Mesenchymal stem cell (in vitro differentiated cells and primary cell): ENCODE measurements at regions not wholly inside any gene's neighbourhood (a gene's known extent, or its start where the extent isn't known, plus 50 kb on each side); places are given as distances from the start of the nearest gene placed in this dataset.

Source experiments
- DNase-seq: peaks from one replicate; pipeline ENCODE4 v3.0.0-alpha.2; 2013
- H2AFZ ChIP-seq: one replicate; pipeline ENCODE4 v1.6.1; 2013; ENCODE audit warnings: low read depth, mild to moderate bottlenecking, control low read depth, inconsistent platforms, low read length, moderate library complexity
- H2AK5ac ChIP-seq: 2 replicates; pipeline ENCODE4 v1.6.1; 2013; ENCODE audit warnings: low read length, moderate library complexity, mild to moderate bottlenecking, inconsistent platforms; ENCODE audit not compliant: severe bottlenecking
- H2BK120ac ChIP-seq: one replicate; pipeline ENCODE4 v1.6.1; 2013; ENCODE audit warnings: low read depth, mild to moderate bottlenecking, inconsistent platforms, low read length, moderate library complexity
- H2BK12ac ChIP-seq, 2 experiments: one replicate each; pipeline ENCODE4 v1.6.1; 2013; ENCODE audit warnings: inconsistent platforms in 2 of 2, low read length in 2 of 2, mild to moderate bottlenecking in 2 of 2, moderate library complexity in 2 of 2, control low read depth in 1 of 2
- H2BK15ac ChIP-seq: one replicate; pipeline ENCODE4 v1.6.1; 2013; ENCODE audit warnings: mild to moderate bottlenecking, low read depth, inconsistent platforms; ENCODE audit not compliant: poor library complexity, severe bottlenecking
- H2BK5ac ChIP-seq: 2 replicates; pipeline ENCODE4 v1.6.1; 2013; ENCODE audit warnings: low read depth, mild to moderate bottlenecking, low read length, control low read depth, inconsistent platforms; ENCODE audit not compliant: poor library complexity, severe bottlenecking
- H3K14ac ChIP-seq, 2 experiments: one replicate each; pipeline ENCODE4 v1.6.1; 2013; ENCODE audit warnings: inconsistent platforms in 2 of 2, low read length in 2 of 2, control low read depth in 1 of 2, mild to moderate bottlenecking in 1 of 2, moderate library complexity in 1 of 2
- H3K18ac ChIP-seq, 2 experiments: one replicate each; pipeline ENCODE4 v1.6.1; 2013; ENCODE audit warnings: inconsistent platforms in 2 of 2, low read length in 2 of 2, control low read depth in 1 of 2, low read depth in 1 of 2, mild to moderate bottlenecking in 1 of 2
- H3K23ac ChIP-seq, 2 experiments: one replicate each; pipeline ENCODE4 v1.6.1; 2013; ENCODE audit warnings: inconsistent platforms in 2 of 2, low read length in 2 of 2, mild to moderate bottlenecking in 2 of 2, moderate library complexity in 2 of 2, control low read depth in 1 of 2
- H3K27ac ChIP-seq: 2 replicates; pipeline ENCODE4 v1.5.1; 2013; ENCODE audit warnings: mild to moderate bottlenecking, moderate library complexity, low read length, control low read depth, inconsistent platforms; ENCODE audit not compliant: poor library complexity, severe bottlenecking
- H3K27me3 ChIP-seq, 2 experiments: 2 replicates each; pipeline versions ENCODE4 v1.6.1 to v1.7.0; 2013; ENCODE audit warnings: low read length in 2 of 2, mild to moderate bottlenecking in 2 of 2, moderate library complexity in 2 of 2, control low read depth in 1 of 2, inconsistent platforms in 1 of 2; ENCODE audit not compliant: control insufficient read depth in 1 of 2, insufficient read depth in 1 of 2
- H3K36me3 ChIP-seq, 2 experiments: 2 replicates each; pipeline versions ENCODE4 v1.6.1 to v1.7.0; 2013; ENCODE audit warnings: low read length in 2 of 2, control low read depth in 1 of 2, inconsistent platforms in 1 of 2, low read depth in 1 of 2, mild to moderate bottlenecking in 1 of 2; ENCODE audit not compliant: insufficient read depth in 2 of 2, control insufficient read depth in 1 of 2
- H3K4ac ChIP-seq, 2 experiments: one replicate each; pipeline ENCODE4 v1.6.1; 2013; ENCODE audit warnings: inconsistent platforms in 2 of 2, low read length in 2 of 2, mild to moderate bottlenecking in 2 of 2, moderate library complexity in 2 of 2, control low read depth in 1 of 2, low read depth in 1 of 2
- H3K4me1 ChIP-seq: 2 replicates; pipeline ENCODE4 v1.6.1; 2013; ENCODE audit warnings: low read depth, low read length, control low read depth; ENCODE audit not compliant: control insufficient read depth, insufficient read depth
- H3K4me2 ChIP-seq: 2 replicates; pipeline ENCODE4 v1.6.1; 2013; ENCODE audit warnings: low read length, mild to moderate bottlenecking, inconsistent platforms; ENCODE audit not compliant: poor library complexity, severe bottlenecking
- H3K4me3 ChIP-seq, 2 experiments: 2 replicates each; pipeline versions ENCODE4 v1.5.1 to v1.7.0; 2013; ENCODE audit warnings: low read length in 2 of 2, mild to moderate bottlenecking in 2 of 2, control low read depth in 1 of 2, low read depth in 1 of 2; ENCODE audit not compliant: insufficient read depth in 1 of 2
- H3K79me1 ChIP-seq: replicated peaks from 2 replicates; pipeline ENCODE4 v1.6.1; 2013; ENCODE audit warnings: mild to moderate bottlenecking, control low read depth, low read length, inconsistent platforms; ENCODE audit not compliant: poor library complexity, severe bottlenecking
- H3K9ac ChIP-seq: 2 replicates; pipeline ENCODE4 v1.7.0; 2013; ENCODE audit warnings: mild to moderate bottlenecking, low read length, moderate library complexity
- H3K9me3 ChIP-seq: 2 replicates; pipeline ENCODE4 v1.7.0; 2013; ENCODE audit warnings: mild to moderate bottlenecking, low read length; ENCODE audit not compliant: control insufficient read depth
- H4K8ac ChIP-seq: one replicate; pipeline ENCODE4 v1.6.1; 2013; ENCODE audit warnings: inconsistent platforms, mild to moderate bottlenecking, low read length, moderate library complexity
- H4K91ac ChIP-seq: one replicate; pipeline ENCODE4 v1.6.1; 2013; ENCODE audit warnings: mild to moderate bottlenecking, low read length, inconsistent platforms
- WGBS: methylation state at CpG from one replicate; pipeline ENCODE4 v1.1.7; 2013; ENCODE audit warnings: mixed read lengths; 5-methylcytosine and 5-hydroxymethylcytosine counted together

DNA sequence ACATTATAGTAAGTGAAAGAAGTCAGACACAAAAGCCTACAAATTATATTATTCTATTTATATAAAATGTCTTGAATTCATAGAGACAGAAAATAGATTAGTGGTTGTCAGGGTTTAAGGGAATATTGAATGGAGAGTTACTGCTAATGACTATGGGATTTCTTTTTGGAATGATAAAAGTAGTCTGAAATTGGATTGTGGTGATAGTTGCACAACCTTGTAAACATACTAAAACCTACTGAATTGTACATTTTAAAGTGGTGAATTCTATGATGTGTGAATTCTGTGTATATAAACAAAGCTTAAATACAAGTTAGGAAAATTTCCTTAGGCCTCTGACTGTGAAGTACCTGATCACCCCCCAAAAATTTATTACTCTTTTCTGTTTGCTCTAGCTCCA lies 343.1 kb downstream of the TFAP2B start:
- Histone ChIP-seq H3K79me1 (no peaks in the 10 kb centered on the region), H3K23ac (no peak overlapping the region), H3K27me3 (no peaks in the 10 kb centered on the region), H2BK5ac (no peak overlapping the region), H3K4ac (no peak overlapping the region), H3K9ac (no peak overlapping the region), H3K4me2 (no peak overlapping the region), H3K14ac (no peak overlapping the region), H4K8ac (no peak overlapping the region), H4K91ac (no peak overlapping the region), H3K18ac (no peak overlapping the region), H2BK15ac (no peak overlapping the region), H3K36me3 (no peaks in the 10 kb centered on the region), H2BK12ac (no peak overlapping the region), H2AK5ac (no peak overlapping the region), H3K4me3 (no peak overlapping the region), H3K27ac (no peak overlapping the region), H2AFZ (no peak overlapping the region), H3K4me1 (no peaks in the 10 kb centered on the region), H2BK120ac (no peak overlapping the region), H3K9me3 (peaks cover 5% of the 10 kb centered on the region)
- DNase-seq: no peak

GRCh38 chr6:51163843-51164529 lies 345.3 kb downstream of the TFAP2B start:
- Histone ChIP-seq H3K36me3 (no peaks in the 10 kb centered on the region), H3K27ac (no peak overlapping the region), H2AK5ac (no peak overlapping the region), H3K79me1 (no peaks in the 10 kb centered on the region), H3K9me3 (peaks cover 8% of the 10 kb centered on the region), H3K9ac (no peak overlapping the region), H4K8ac (no peak overlapping the region), H3K4me1 (no peaks in the 10 kb centered on the region), H2BK12ac (no peak overlapping the region), H3K4me2 (no peak overlapping the region), H3K14ac (no peak overlapping the region), H3K18ac (no peak overlapping the region), H2BK5ac (no peak overlapping the region), H3K4me3 (no peak overlapping the region), H2AFZ (no peak overlapping the region), H3K27me3 (no peaks in the 10 kb centered on the region), H4K91ac (no peak overlapping the region), H3K23ac (no peak overlapping the region), H2BK120ac (no peak overlapping the region), H2BK15ac (no peak overlapping the region), H3K4ac (no peak overlapping the region)
- DNase-seq: no peak
- 69% methylated on average over 5 of the region's 6 CpGs for WGBS

DNA sequence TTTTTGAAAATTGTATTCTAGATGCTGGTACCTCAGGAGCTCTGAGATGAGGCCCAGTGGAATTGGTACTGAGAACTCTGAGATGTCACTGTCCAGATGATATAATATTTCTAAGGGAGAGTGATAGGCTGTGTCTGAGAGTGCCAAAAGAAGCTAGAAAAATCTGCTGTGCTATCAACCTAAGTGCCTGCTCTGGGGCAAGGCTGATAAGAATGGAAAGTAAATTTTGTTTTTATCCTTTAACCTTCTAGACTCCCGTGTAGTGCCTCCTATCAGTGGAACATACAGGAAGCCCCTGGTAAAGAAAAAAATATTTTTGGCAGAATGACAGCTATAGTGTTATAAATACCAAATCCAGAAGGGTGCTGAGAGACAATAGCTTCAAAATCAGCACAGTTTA lies 348.2 kb downstream of the TFAP2B start:
- Histone ChIP-seq H3K4me3 (no peak overlapping the region), H4K91ac (no peak overlapping the region), H3K4ac (no peak overlapping the region), H3K23ac (no peak overlapping the region), H3K79me1 (no peaks in the 10 kb centered on the region), H3K4me2 (no peak overlapping the region), H4K8ac (no peak overlapping the region), H3K4me1 (no peaks in the 10 kb centered on the region), H2BK5ac (no peak overlapping the region), H3K9ac (no peak overlapping the region), H2BK12ac (no peak overlapping the region), H2BK15ac (no peak overlapping the region), H3K18ac (no peak overlapping the region), H2BK120ac (no peak overlapping the region), H3K27me3 (no peaks in the 10 kb centered on the region), H3K14ac (no peak overlapping the region), H3K9me3 (peaks cover 15% of the 10 kb centered on the region), H3K27ac (no peak overlapping the region), H2AK5ac (no peak overlapping the region), H2AFZ (no peak overlapping the region), H3K36me3 (no peaks in the 10 kb centered on the region)
- WGBS: no CpG with 5 or more reads among the region's 1 CpG
- DNase-seq: no peak

DNA sequence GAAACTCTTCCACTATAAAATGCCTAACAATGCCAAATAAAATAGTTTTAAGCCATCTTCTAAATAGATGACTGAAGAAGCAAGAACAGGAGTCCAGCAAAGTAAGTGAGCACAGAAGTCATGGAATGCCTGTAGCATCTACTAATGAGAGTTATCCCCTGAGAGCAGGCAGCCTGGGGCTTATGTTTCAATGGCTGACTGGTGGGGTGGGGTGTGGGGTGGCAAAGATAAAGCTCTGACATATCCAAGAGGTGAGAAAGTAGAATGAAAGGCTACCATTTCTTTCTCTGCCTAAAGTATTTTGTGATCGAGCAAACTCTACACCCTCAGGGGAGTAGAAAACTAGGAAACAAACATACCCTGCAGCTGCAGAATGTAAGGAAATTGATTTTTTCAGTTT lies 348.8 kb downstream of the TFAP2B start:
- Histone ChIP-seq H3K4ac (no peak overlapping the region), H3K18ac (no peak overlapping the region), H3K4me3 (no peak overlapping the region), H4K91ac (no peak overlapping the region), H3K79me1 (no peaks in the 10 kb centered on the region), H3K9me3 (peaks cover 15% of the 10 kb centered on the region), H3K4me1 (no peaks in the 10 kb centered on the region), H3K27me3 (no peaks in the 10 kb centered on the region), H2BK120ac (no peak overlapping the region), H2BK15ac (no peak overlapping the region), H3K36me3 (no peaks in the 10 kb centered on the region), H4K8ac (no peak overlapping the region), H3K9ac (no peak overlapping the region), H3K23ac (no peak overlapping the region), H3K4me2 (no peak overlapping the region), H3K27ac (no peak overlapping the region), H3K14ac (no peak overlapping the region), H2BK12ac (no peak overlapping the region), H2BK5ac (no peak overlapping the region), H2AFZ (no peak overlapping the region), H2AK5ac (no peak overlapping the region)
- no peak for DNase-seq
- WGBS: no CpG with 5 or more reads among the region's 1 CpG
